ENCODE measurements at regions not wholly inside any gene's neighbourhood (a gene's known extent, or its start where the extent isn't known, plus 50 kb on each side); places are given as distances from the start of the nearest gene placed in this dataset.

GRCh38 chr21:43355266-43355924, 71.5 kb downstream of the SIK1 start:
- Histone ChIP-seq H3K27ac (ENCODE audit: low read length) (no peak overlapping the region), H3K9ac (ENCODE audit: low read depth, low read length) (no peak overlapping the region), H3K36me3 (ENCODE audit: insufficient read depth, low read depth, low read length) (no peaks in the 10 kb centered on the region), H3K4me1 (ENCODE audit: insufficient read depth, low read length) (no peaks in the 10 kb centered on the region), H3K9me3 (ENCODE audit: insufficient read depth, low read depth, low read length) (no peaks in the 10 kb centered on the region), H3K4me3 (ENCODE audit: low read length) (no peak overlapping the region), H3K27me3 (ENCODE audit: insufficient read depth, low read length) (no peaks in the 10 kb centered on the region)

GRCh38 chr21:43354666-43355065, 72.3 kb downstream of the SIK1 start:
- no peaks in the 10 kb centered on the region for H3K36me3 ChIP-seq (ENCODE audit: insufficient read depth, low read depth, low read length)
- no peaks in the 10 kb centered on the region for H3K27me3 ChIP-seq (ENCODE audit: insufficient read depth, low read length)
- no peak overlapping the region for H3K27ac ChIP-seq (ENCODE audit: low read length)
- H3K4me3 ChIP-seq (ENCODE audit: low read length), result no peak overlapping the region
- H3K9me3 ChIP-seq (ENCODE audit: insufficient read depth, low read depth, low read length), result no peaks in the 10 kb centered on the region
- no peaks in the 10 kb centered on the region for H3K4me1 ChIP-seq (ENCODE audit: insufficient read depth, low read length)
- no peak overlapping the region for H3K9ac ChIP-seq (ENCODE audit: low read depth, low read length)

- Histone ChIP-seq H3K4me3 (ENCODE audit: low read length) (no peak overlapping the region), H3K9me3 (ENCODE audit: insufficient read depth, low read depth, low read length) (no peaks in the 10 kb centered on the region), H3K27ac (ENCODE audit: low read length) (no peak overlapping the region), H3K4me1 (ENCODE audit: insufficient read depth, low read length) (no peaks in the 10 kb centered on the region), H3K9ac (ENCODE audit: low read depth, low read length) (no peak overlapping the region), H3K36me3 (ENCODE audit: insufficient read depth, low read depth, low read length) (no peaks in the 10 kb centered on the region), H3K27me3 (ENCODE audit: insufficient read depth, low read length) (no peaks in the 10 kb centered on the region)
These were observed 72.9 kb downstream of the SIK1 start for GRCh38 chr21:43354026-43354420.

GRCh38 chr21:43353282-43354025, 73.5 kb downstream of the SIK1 start:
- Histone ChIP-seq H3K4me3 (ENCODE audit: low read length) (no peak overlapping the region), H3K9me3 (ENCODE audit: insufficient read depth, low read depth, low read length) (no peaks in the 10 kb centered on the region), H3K27me3 (ENCODE audit: insufficient read depth, low read length) (no peaks in the 10 kb centered on the region), H3K27ac (ENCODE audit: low read length) (no peak overlapping the region), H3K4me1 (ENCODE audit: insufficient read depth, low read length) (no peaks in the 10 kb centered on the region), H3K36me3 (ENCODE audit: insufficient read depth, low read depth, low read length) (no peaks in the 10 kb centered on the region), H3K9ac (ENCODE audit: low read depth, low read length) (no peak overlapping the region)

GRCh38 chr21:43352568-43353281, 74.2 kb downstream of the SIK1 start:
- Histone ChIP-seq H3K36me3 (ENCODE audit: insufficient read depth, low read depth, low read length) (no peaks in the 10 kb centered on the region), H3K4me3 (ENCODE audit: low read length) (no peak overlapping the region), H3K27ac (ENCODE audit: low read length) (no peak overlapping the region), H3K9ac (ENCODE audit: low read depth, low read length) (no peak overlapping the region), H3K4me1 (ENCODE audit: insufficient read depth, low read length) (no peaks in the 10 kb centered on the region), H3K27me3 (ENCODE audit: insufficient read depth, low read length) (no peaks in the 10 kb centered on the region), H3K9me3 (ENCODE audit: insufficient read depth, low read depth, low read length) (no peaks in the 10 kb centered on the region)

- Histone ChIP-seq H3K4me3 (ENCODE audit: low read length) (no peak overlapping the region), H3K9me3 (ENCODE audit: insufficient read depth, low read depth, low read length) (no peaks in the 10 kb centered on the region), H3K27ac (ENCODE audit: low read length) (no peak overlapping the region)
These were observed 74.8 kb downstream of the SIK1 start for GRCh38 chr21:43352154-43352537.

GRCh38 chr21:43351501-43352153, 75.3 kb downstream of the SIK1 start:
- H3K4me3 ChIP-seq (ENCODE audit: low read length), result no peak overlapping the region
- H3K4me1 ChIP-seq (ENCODE audit: insufficient read depth, low read length), result no peaks in the 10 kb centered on the region
- no peaks in the 10 kb centered on the region for H3K27me3 ChIP-seq (ENCODE audit: insufficient read depth, low read length)
- no peak overlapping the region for H3K27ac ChIP-seq (ENCODE audit: low read length)
- no peak overlapping the region; the same call in 1 of the 2 replicates for H3K9ac ChIP-seq (ENCODE audit: low read depth, low read length)
- H3K9me3 ChIP-seq (ENCODE audit: insufficient read depth, low read depth, low read length), result no peaks in the 10 kb centered on the region
- H3K36me3 ChIP-seq (ENCODE audit: insufficient read depth, low read depth, low read length), result no peaks in the 10 kb centered on the region

More at GRCh38 chr21:43352154-43352537, 74.8 kb downstream of the SIK1 start:
- no peak overlapping the region for H3K9ac ChIP-seq (ENCODE audit: low read depth, low read length)
- H3K4me1 ChIP-seq (ENCODE audit: insufficient read depth, low read length), result no peaks in the 10 kb centered on the region
- no peaks in the 10 kb centered on the region for H3K36me3 ChIP-seq (ENCODE audit: insufficient read depth, low read depth, low read length)
- no peaks in the 10 kb centered on the region for H3K27me3 ChIP-seq (ENCODE audit: insufficient read depth, low read length)

GRCh38 chr21:43349644-43350043, 77.3 kb downstream of the SIK1 start:
- Histone ChIP-seq H3K27me3 (ENCODE audit: insufficient read depth, low read length) (no peaks in the 10 kb centered on the region), H3K9ac (ENCODE audit: low read depth, low read length) (no peak overlapping the region), H3K9me3 (ENCODE audit: insufficient read depth, low read depth, low read length) (no peaks in the 10 kb centered on the region), H3K36me3 (ENCODE audit: insufficient read depth, low read depth, low read length) (no peaks in the 10 kb centered on the region), H3K27ac (ENCODE audit: low read length) (no peak overlapping the region), H3K4me3 (ENCODE audit: low read length) (no peak overlapping the region), H3K4me1 (ENCODE audit: insufficient read depth, low read length) (no peaks in the 10 kb centered on the region)

- H3K27me3 ChIP-seq (ENCODE audit: insufficient read depth, low read length), result no peaks in the 10 kb centered on the region
- H3K9me3 ChIP-seq (ENCODE audit: insufficient read depth, low read depth, low read length), result no peaks in the 10 kb centered on the region
- H3K27ac ChIP-seq (ENCODE audit: low read length), result no peak overlapping the region
- H3K4me1 ChIP-seq (ENCODE audit: insufficient read depth, low read length), result no peaks in the 10 kb centered on the region
- H3K9ac ChIP-seq (ENCODE audit: low read depth, low read length), result no peak overlapping the region
- H3K4me3 ChIP-seq (ENCODE audit: low read length), result no peak overlapping the region
- no peaks in the 10 kb centered on the region for H3K36me3 ChIP-seq (ENCODE audit: insufficient read depth, low read depth, low read length)
These were observed 78.1 kb downstream of the SIK1 start for GRCh38 chr21:43348801-43349261.

- no peaks in the 10 kb centered on the region for H3K36me3 ChIP-seq (ENCODE audit: insufficient read depth, low read depth, low read length)
- no peak overlapping the region for H3K27ac ChIP-seq (ENCODE audit: low read length)
- no peaks in the 10 kb centered on the region for H3K9me3 ChIP-seq (ENCODE audit: insufficient read depth, low read depth, low read length)
- no peaks in the 10 kb centered on the region for H3K27me3 ChIP-seq (ENCODE audit: insufficient read depth, low read length)
- H3K4me1 ChIP-seq (ENCODE audit: insufficient read depth, low read length), result no peaks in the 10 kb centered on the region
- H3K9ac ChIP-seq (ENCODE audit: low read depth, low read length), result no peak overlapping the region
- H3K4me3 ChIP-seq (ENCODE audit: low read length), result no peak overlapping the region
These were observed 78.7 kb downstream of the SIK1 start for GRCh38 chr21:43348170-43348766.

- H3K9me3 ChIP-seq (ENCODE audit: insufficient read depth, low read depth, low read length), result no peaks in the 10 kb centered on the region
- no peak overlapping the region for H3K9ac ChIP-seq (ENCODE audit: low read depth, low read length)
- H3K27ac ChIP-seq (ENCODE audit: low read length), result no peak overlapping the region
- H3K36me3 ChIP-seq (ENCODE audit: insufficient read depth, low read depth, low read length), result no peaks in the 10 kb centered on the region
- H3K4me3 ChIP-seq (ENCODE audit: low read length), result no peak overlapping the region
- H3K4me1 ChIP-seq (ENCODE audit: insufficient read depth, low read length), result no peaks in the 10 kb centered on the region
- no peaks in the 10 kb centered on the region for H3K27me3 ChIP-seq (ENCODE audit: insufficient read depth, low read length)
These were observed 79.3 kb downstream of the SIK1 start for GRCh38 chr21:43347461-43348169.

Measured in iPS-20b (cell line).